ENCODE measurements at regions not wholly inside any gene's neighbourhood (a gene's known extent, or its start where the extent isn't known, plus 50 kb on each side); places are given as distances from the start of the nearest gene placed in this dataset.
"Not testable (repeated sequence)": the region's sequence is repeated elsewhere in the genome, so short reads cannot be mapped to it uniquely, and the experiment has no call there.

DNA sequence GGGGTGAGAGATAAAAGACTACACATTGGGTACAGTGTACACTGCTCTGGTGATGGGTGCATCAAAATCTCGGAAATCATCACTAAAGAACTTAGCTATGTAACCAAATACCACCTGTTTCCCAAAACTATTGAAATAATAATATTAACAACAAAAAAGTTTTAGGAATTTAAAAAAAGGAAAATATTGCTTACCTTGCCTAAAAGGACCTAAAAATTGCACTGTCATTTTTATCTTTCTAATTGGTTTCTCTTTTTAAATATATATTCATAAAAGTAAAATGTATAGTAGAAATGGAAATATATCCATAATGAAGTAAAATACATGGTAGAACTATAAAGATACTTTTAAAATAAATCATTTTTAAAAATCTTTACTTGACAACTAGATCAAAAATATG, 719.3 kb upstream of the RGS18 start:
- H3K9me3 ChIP-seq (ENCODE audit: control insufficient read depth in 2 of 2, low read length in 2 of 2) = no peaks in the 10 kb centered on the region
- H3K27ac ChIP-seq (ENCODE audit: low read length) = no peak overlapping the region
- H3K27me3 ChIP-seq (ENCODE audit: control insufficient read depth in 1 of 2, insufficient read depth in 2 of 2, low read length in 2 of 2) = no peaks in the 10 kb centered on the region
- H3K4me3 ChIP-seq (ENCODE audit: low read length in 2 of 2) = no peak overlapping the region
- H3K4me1 ChIP-seq (ENCODE audit: control insufficient read depth, insufficient read depth, low read length) = no peaks in the 10 kb centered on the region
- no peaks in the 10 kb centered on the region for H3K36me3 ChIP-seq (ENCODE audit: control insufficient read depth in 2 of 2, insufficient read depth in 2 of 2, low read length in 2 of 2)
- no peak overlapping the region for H3K9ac ChIP-seq (ENCODE audit: low read length in 2 of 2)

DNA sequence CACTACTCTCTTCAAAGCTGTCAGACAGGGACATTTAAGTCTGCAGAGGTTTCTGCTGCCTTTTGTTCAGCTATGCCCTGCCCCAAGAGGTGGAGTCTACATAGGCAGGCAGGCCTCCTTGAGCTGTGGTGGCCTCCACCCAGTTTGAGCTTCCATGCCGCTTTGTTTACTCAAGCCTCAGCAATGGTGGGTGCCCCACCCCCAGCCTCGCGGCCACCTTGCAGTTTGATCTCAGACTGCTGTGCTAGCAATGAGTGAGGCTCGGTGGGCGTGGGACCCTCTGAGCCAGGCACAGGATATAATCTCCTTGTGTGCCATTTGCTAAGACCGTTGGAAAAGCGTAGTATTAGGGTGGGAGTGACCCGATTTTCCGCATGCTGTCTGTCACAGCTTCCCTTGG, 710.0 kb upstream of the RGS18 start:
- not testable (repeated sequence) for H3K4me3 ChIP-seq (ENCODE audit: low read length in 2 of 2); H3K27ac ChIP-seq (ENCODE audit: low read length); H3K9ac ChIP-seq (ENCODE audit: low read length in 2 of 2); H3K4me1 ChIP-seq (ENCODE audit: control insufficient read depth, insufficient read depth, low read length); H3K9me3 ChIP-seq (ENCODE audit: control insufficient read depth in 2 of 2, low read length in 2 of 2); H3K27me3 ChIP-seq (ENCODE audit: control insufficient read depth in 1 of 2, insufficient read depth in 2 of 2, low read length in 2 of 2); H3K36me3 ChIP-seq (ENCODE audit: control insufficient read depth in 2 of 2, insufficient read depth in 2 of 2, low read length in 2 of 2)

DNA sequence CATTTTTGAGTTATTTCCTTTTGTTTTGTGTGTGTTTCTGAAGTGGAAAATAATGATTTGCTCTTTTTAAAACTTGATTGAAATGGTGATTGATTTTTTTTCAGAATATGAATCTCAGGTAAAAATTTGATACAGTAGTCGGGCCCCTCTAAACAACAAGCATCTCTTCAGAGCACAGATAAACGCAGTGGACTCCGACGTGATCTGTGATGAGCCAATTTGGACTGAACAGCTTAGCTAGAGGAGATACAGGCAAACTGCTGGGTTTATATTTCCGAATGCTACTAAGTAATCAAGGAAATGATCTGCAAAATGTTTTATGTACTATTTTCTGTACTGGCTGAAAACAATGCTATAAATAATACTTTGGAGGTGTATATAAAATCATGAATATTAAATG, 705.7 kb upstream of the RGS18 start:
- no peak overlapping the region for H3K27ac ChIP-seq (ENCODE audit: low read length)
- no peaks in the 10 kb centered on the region for H3K36me3 ChIP-seq (ENCODE audit: control insufficient read depth in 2 of 2, insufficient read depth in 2 of 2, low read length in 2 of 2)
- H3K9me3 ChIP-seq (ENCODE audit: control insufficient read depth in 2 of 2, low read length in 2 of 2) = no peaks in the 10 kb centered on the region
- H3K4me1 ChIP-seq (ENCODE audit: control insufficient read depth, insufficient read depth, low read length) = no peaks in the 10 kb centered on the region
- no peaks in the 10 kb centered on the region for H3K27me3 ChIP-seq (ENCODE audit: control insufficient read depth in 1 of 2, insufficient read depth in 2 of 2, low read length in 2 of 2)
- H3K9ac ChIP-seq (ENCODE audit: low read length in 2 of 2) = no peak overlapping the region
- no peak overlapping the region for H3K4me3 ChIP-seq (ENCODE audit: low read length in 2 of 2)

DNA sequence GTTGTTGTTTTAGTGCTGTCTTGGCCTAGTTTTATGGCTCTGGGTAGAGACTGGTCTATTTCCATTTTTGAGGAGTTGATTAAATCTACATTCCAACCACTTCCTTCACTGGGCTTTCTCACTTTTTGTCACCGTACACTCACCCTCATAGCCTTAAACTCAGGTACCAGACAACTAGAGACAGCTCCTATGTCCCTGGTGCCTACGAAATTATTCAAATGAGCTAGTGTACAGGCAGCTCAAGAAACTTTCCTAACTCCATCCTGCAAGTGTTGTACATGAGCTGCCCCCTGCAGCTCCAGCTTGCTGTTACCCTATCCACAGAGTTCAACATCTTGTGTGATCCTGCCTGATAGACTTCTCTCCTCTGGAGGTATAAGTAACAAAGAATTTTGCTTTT, 704.8 kb upstream of the RGS18 start:
- Histone ChIP-seq H3K4me1 (ENCODE audit: control insufficient read depth, insufficient read depth, low read length) (no peaks in the 10 kb centered on the region), H3K9me3 (ENCODE audit: control insufficient read depth in 2 of 2, low read length in 2 of 2) (no peaks in the 10 kb centered on the region), H3K27ac (ENCODE audit: low read length) (no peak overlapping the region), H3K27me3 (ENCODE audit: control insufficient read depth in 1 of 2, insufficient read depth in 2 of 2, low read length in 2 of 2) (no peaks in the 10 kb centered on the region), H3K9ac (ENCODE audit: low read length in 2 of 2) (no peak overlapping the region), H3K36me3 (ENCODE audit: control insufficient read depth in 2 of 2, insufficient read depth in 2 of 2, low read length in 2 of 2) (no peaks in the 10 kb centered on the region), H3K4me3 (ENCODE audit: low read length in 2 of 2) (no peak overlapping the region)

GRCh38 chr1:191457889-191458288, 700.4 kb upstream of the RGS18 start:
- Histone ChIP-seq H3K36me3 (ENCODE audit: control insufficient read depth in 2 of 2, insufficient read depth in 2 of 2, low read length in 2 of 2) (no peaks in the 10 kb centered on the region), H3K9ac (ENCODE audit: low read length in 2 of 2) (no peak overlapping the region)

DNA sequence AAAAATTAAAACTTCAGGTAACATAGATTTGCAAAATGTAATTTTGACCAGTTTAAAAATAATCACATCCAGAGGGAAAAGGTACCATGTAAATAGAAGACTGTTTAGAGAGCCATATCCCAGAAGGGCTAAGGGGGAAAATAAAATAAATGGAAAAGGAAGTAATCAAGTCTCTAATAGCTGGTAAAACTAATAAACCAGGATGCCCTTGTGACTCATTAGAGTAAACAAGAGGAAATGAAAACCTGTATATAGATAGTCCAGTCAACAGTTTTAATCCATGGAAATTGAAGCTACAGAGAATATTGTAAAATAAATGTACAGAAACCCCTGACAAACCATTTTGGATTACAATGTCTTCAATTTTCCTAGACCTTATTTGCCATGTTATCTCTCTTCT, 698.0 kb upstream of the RGS18 start:
- no peak overlapping the region for H3K27ac ChIP-seq (ENCODE audit: low read length)
- H3K9ac ChIP-seq (ENCODE audit: low read length in 2 of 2) = no peak overlapping the region
- H3K9me3 ChIP-seq (ENCODE audit: control insufficient read depth in 2 of 2, low read length in 2 of 2) = no peaks in the 10 kb centered on the region
- H3K4me3 ChIP-seq (ENCODE audit: low read length in 2 of 2) = no peak overlapping the region
- no peaks in the 10 kb centered on the region for H3K4me1 ChIP-seq (ENCODE audit: control insufficient read depth, insufficient read depth, low read length)
- H3K36me3 ChIP-seq (ENCODE audit: control insufficient read depth in 2 of 2, insufficient read depth in 2 of 2, low read length in 2 of 2) = no peaks in the 10 kb centered on the region
- H3K27me3 ChIP-seq (ENCODE audit: control insufficient read depth in 1 of 2, insufficient read depth in 2 of 2, low read length in 2 of 2) = no peaks in the 10 kb centered on the region

More at GRCh38 chr1:191457889-191458288, 700.4 kb upstream of the RGS18 start:
- no peak overlapping the region for H3K4me3 ChIP-seq (ENCODE audit: low read length in 2 of 2)
- H3K9me3 ChIP-seq (ENCODE audit: control insufficient read depth in 2 of 2, low read length in 2 of 2) = no peaks in the 10 kb centered on the region
- H3K27me3 ChIP-seq (ENCODE audit: control insufficient read depth in 1 of 2, insufficient read depth in 2 of 2, low read length in 2 of 2) = no peaks in the 10 kb centered on the region
- no peak overlapping the region for H3K27ac ChIP-seq (ENCODE audit: low read length)
- no peaks in the 10 kb centered on the region for H3K4me1 ChIP-seq (ENCODE audit: control insufficient read depth, insufficient read depth, low read length)

- Histone ChIP-seq H3K9ac (ENCODE audit: low read length in 2 of 2) (no peak overlapping the region), H3K9me3 (ENCODE audit: control insufficient read depth in 2 of 2, low read length in 2 of 2) (no peaks in the 10 kb centered on the region), H3K4me1 (ENCODE audit: control insufficient read depth, insufficient read depth, low read length) (no peaks in the 10 kb centered on the region), H3K4me3 (ENCODE audit: low read length in 2 of 2) (no peak overlapping the region), H3K27me3 (ENCODE audit: control insufficient read depth in 1 of 2, insufficient read depth in 2 of 2, low read length in 2 of 2) (no peaks in the 10 kb centered on the region), H3K36me3 (ENCODE audit: control insufficient read depth in 2 of 2, insufficient read depth in 2 of 2, low read length in 2 of 2) (no peaks in the 10 kb centered on the region), H3K27ac (ENCODE audit: low read length) (no peak overlapping the region)
Measured at GRCh38 chr1:191483988-191484387, 674.3 kb upstream of the RGS18 start.

GRCh38 chr1:191490303-191490702, 668.0 kb upstream of the RGS18 start:
- H3K9me3 ChIP-seq (ENCODE audit: control insufficient read depth in 2 of 2, low read length in 2 of 2) = no peaks in the 10 kb centered on the region
- no peak overlapping the region for H3K27ac ChIP-seq (ENCODE audit: low read length)
- H3K9ac ChIP-seq (ENCODE audit: low read length in 2 of 2) = no peak overlapping the region
- H3K27me3 ChIP-seq (ENCODE audit: control insufficient read depth in 1 of 2, insufficient read depth in 2 of 2, low read length in 2 of 2) = no peaks in the 10 kb centered on the region
- no peaks in the 10 kb centered on the region for H3K4me1 ChIP-seq (ENCODE audit: control insufficient read depth, insufficient read depth, low read length)
- no peaks in the 10 kb centered on the region for H3K36me3 ChIP-seq (ENCODE audit: control insufficient read depth in 2 of 2, insufficient read depth in 2 of 2, low read length in 2 of 2)
- H3K4me3 ChIP-seq (ENCODE audit: low read length in 2 of 2) = no peak overlapping the region

GRCh38 chr1:191495040-191495439, 663.2 kb upstream of the RGS18 start:
- H3K36me3 ChIP-seq (ENCODE audit: control insufficient read depth in 2 of 2, insufficient read depth in 2 of 2, low read length in 2 of 2) = no peaks in the 10 kb centered on the region
- H3K4me1 ChIP-seq (ENCODE audit: control insufficient read depth, insufficient read depth, low read length) = no peaks in the 10 kb centered on the region

GRCh38 chr1:191498318-191498717, 659.9 kb upstream of the RGS18 start:
- H3K4me3 ChIP-seq (ENCODE audit: low read length in 2 of 2) = no peak overlapping the region
- no peak overlapping the region for H3K9ac ChIP-seq (ENCODE audit: low read length in 2 of 2)
- H3K36me3 ChIP-seq (ENCODE audit: control insufficient read depth in 2 of 2, insufficient read depth in 2 of 2, low read length in 2 of 2) = no peaks in the 10 kb centered on the region
- no peaks in the 10 kb centered on the region for H3K4me1 ChIP-seq (ENCODE audit: control insufficient read depth, insufficient read depth, low read length)
- H3K27me3 ChIP-seq (ENCODE audit: control insufficient read depth in 1 of 2, insufficient read depth in 2 of 2, low read length in 2 of 2) = no peaks in the 10 kb centered on the region
- no peaks in the 10 kb centered on the region for H3K9me3 ChIP-seq (ENCODE audit: control insufficient read depth in 2 of 2, low read length in 2 of 2)
- H3K27ac ChIP-seq (ENCODE audit: low read length) = no peak overlapping the region

More at GRCh38 chr1:191495040-191495439, 663.2 kb upstream of the RGS18 start:
- H3K9me3 ChIP-seq (ENCODE audit: control insufficient read depth in 2 of 2, low read length in 2 of 2) = no peaks in the 10 kb centered on the region
- no peak overlapping the region for H3K4me3 ChIP-seq (ENCODE audit: low read length in 2 of 2)
- H3K9ac ChIP-seq (ENCODE audit: low read length in 2 of 2) = no peak overlapping the region
- H3K27me3 ChIP-seq (ENCODE audit: control insufficient read depth in 1 of 2, insufficient read depth in 2 of 2, low read length in 2 of 2) = no peaks in the 10 kb centered on the region
- no peak overlapping the region for H3K27ac ChIP-seq (ENCODE audit: low read length)

GRCh38 chr1:191498825-191499224, 659.4 kb upstream of the RGS18 start:
- Histone ChIP-seq H3K9ac (ENCODE audit: low read length in 2 of 2) (no peak overlapping the region), H3K27me3 (ENCODE audit: control insufficient read depth in 1 of 2, insufficient read depth in 2 of 2, low read length in 2 of 2) (no peaks in the 10 kb centered on the region), H3K9me3 (ENCODE audit: control insufficient read depth in 2 of 2, low read length in 2 of 2) (no peaks in the 10 kb centered on the region), H3K27ac (ENCODE audit: low read length) (no peak overlapping the region), H3K4me3 (ENCODE audit: low read length in 2 of 2) (no peak overlapping the region), H3K36me3 (ENCODE audit: control insufficient read depth in 2 of 2, insufficient read depth in 2 of 2, low read length in 2 of 2) (no peaks in the 10 kb centered on the region), H3K4me1 (ENCODE audit: control insufficient read depth, insufficient read depth, low read length) (no peaks in the 10 kb centered on the region)

DNA sequence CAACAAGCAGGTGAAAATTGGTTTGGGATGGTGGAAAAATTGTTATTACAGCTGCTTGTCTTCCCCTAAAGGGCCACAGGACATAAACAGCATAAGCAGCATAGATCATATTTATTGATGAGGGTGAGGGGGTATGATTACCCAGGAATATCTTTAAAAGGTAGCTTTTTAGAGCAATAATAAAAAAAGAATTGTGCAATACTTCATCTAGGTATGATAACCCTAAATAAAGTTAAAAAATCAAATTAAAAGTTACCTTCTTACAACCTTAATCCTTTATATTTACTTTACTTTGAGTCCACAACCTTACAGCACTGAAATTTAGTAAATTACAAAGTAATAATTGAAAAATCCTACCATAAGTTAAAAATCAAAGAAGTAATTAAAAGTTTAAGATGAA, 653.3 kb upstream of the RGS18 start:
- no peaks in the 10 kb centered on the region for H3K36me3 ChIP-seq (ENCODE audit: control insufficient read depth in 2 of 2, insufficient read depth in 2 of 2, low read length in 2 of 2)
- H3K9me3 ChIP-seq (ENCODE audit: control insufficient read depth in 2 of 2, low read length in 2 of 2) = no peaks in the 10 kb centered on the region
- no peak overlapping the region for H3K4me3 ChIP-seq (ENCODE audit: low read length in 2 of 2)
- H3K9ac ChIP-seq (ENCODE audit: low read length in 2 of 2) = no peak overlapping the region
- H3K27ac ChIP-seq (ENCODE audit: low read length) = no peak overlapping the region
- no peaks in the 10 kb centered on the region for H3K4me1 ChIP-seq (ENCODE audit: control insufficient read depth, insufficient read depth, low read length)
- no peaks in the 10 kb centered on the region for H3K27me3 ChIP-seq (ENCODE audit: control insufficient read depth in 1 of 2, insufficient read depth in 2 of 2, low read length in 2 of 2)

All from stomach smooth muscle (tissue), 2 donors.